ENCODE measurements at regions not wholly inside any gene's neighbourhood (a gene's known extent, or its start where the extent isn't known, plus 50 kb on each side); places are given as distances from the start of the nearest gene placed in this dataset.

GRCh38 chr2:65775839-65776238, 343.4 kb upstream of the SPRED2 start:
- CTCF ChIA-PET (ENCODE audit: partially characterized antibody) = no interaction called here
- H3K36me3 ChIP-seq (ENCODE audit: control insufficient read depth in 2 of 4, insufficient read depth in 4 of 4, low read length in 3 of 4) = no peaks in the 10 kb centered on the region
- H2BK120ac ChIP-seq (replicated peaks; ENCODE audit: low read depth, low read length) = no peak overlapping the region
- no peak overlapping the region for H2BK12ac ChIP-seq (ENCODE audit: low read depth, low read length)
- H2BK20ac ChIP-seq (ENCODE audit: low read length) = no peak overlapping the region
- no peak overlapping the region for H4K8ac ChIP-seq (ENCODE audit: extremely low read depth, insufficient read depth, low read length)
- H2AK5ac ChIP-seq (ENCODE audit: low read depth, low read length) = no peak overlapping the region
- no peak overlapping the region for H3K27ac ChIP-seq (ENCODE audit: low read depth, low read length)
- no peak overlapping the region for H3K9ac ChIP-seq (replicated peaks in 1 of 4; ENCODE audit: extremely low read depth in 1 of 4, low read depth in 3 of 4, low read length in 3 of 4)
- no peak overlapping the region for H4K91ac ChIP-seq (replicated peaks; ENCODE audit: insufficient read length, low read length)
- H3K4me3 ChIP-seq (ENCODE audit: extremely low read depth in 1 of 4, insufficient read depth in 2 of 4, low read depth in 3 of 4, low read length in 4 of 4) = no peak overlapping the region
- H3K18ac ChIP-seq (ENCODE audit: extremely low read depth, low read length) = no peak overlapping the region
- no peaks in the 10 kb centered on the region for H3K27me3 ChIP-seq (replicated peaks in 1 of 4; ENCODE audit: control insufficient read depth in 3 of 4, extremely low read depth in 1 of 4, insufficient read depth in 3 of 4, low read length in 3 of 4)
- no peak overlapping the region for H3K4me2 ChIP-seq (ENCODE audit: insufficient read depth in 1 of 2, low read depth in 2 of 2, low read length in 2 of 2)
- no peak overlapping the region for H3K14ac ChIP-seq (ENCODE audit: insufficient read length)
- H3K56ac ChIP-seq (replicated peaks; ENCODE audit: insufficient read length, low read depth, low read length) = no peak overlapping the region
- no peaks in the 10 kb centered on the region for H4K20me1 ChIP-seq (replicated peaks in 1 of 2; ENCODE audit: control insufficient read depth in 1 of 2, insufficient read depth in 2 of 2, low read length in 2 of 2)
- WGBS, 2 experiments (ENCODE audit: extremely low coverage in 1 of 2, insufficient coverage in 1 of 2, insufficient read length in 1 of 2, insufficient replicate concordance in 2 of 2, low coverage in 1 of 2, low lambda C conversion rate in 2 of 2, missing lambda C conversion rate in 1 of 2) = 93% methylated on average over 2 of the region's 2 CpGs; no CpG with 5 or more reads in 1 of the 2 experiments
- H2BK5ac ChIP-seq (ENCODE audit: low read depth, low read length) = no peak overlapping the region
- no peak overlapping the region for H3K23ac ChIP-seq (ENCODE audit: insufficient read length)
- H4K5ac ChIP-seq (ENCODE audit: insufficient read length, low read depth, low read length) = no peak overlapping the region
- H2AFZ ChIP-seq (ENCODE audit: low read length) = no peak overlapping the region
- H3K4me1 ChIP-seq (replicated peaks in 1 of 4; ENCODE audit: control insufficient read depth in 3 of 4, insufficient read depth in 4 of 4, low read length in 3 of 4) = no peaks in the 10 kb centered on the region; a peak in 1 of 7 replicates
- H3K23me2 ChIP-seq (ENCODE audit: low read depth, low read length) = no peaks in the 10 kb centered on the region
- H3K9me3 ChIP-seq (ENCODE audit: insufficient read depth in 2 of 2, low read depth in 1 of 2, low read length in 1 of 2) = no peaks in the 10 kb centered on the region
- H2BK15ac ChIP-seq (ENCODE audit: low read length) = no peak overlapping the region
- no peak for FAIRE-seq
- no peaks in the 10 kb centered on the region for H3K79me2 ChIP-seq (ENCODE audit: control insufficient read depth in 1 of 2, insufficient read depth in 2 of 2, low read length in 2 of 2)
- POLR2A ChIA-PET (ENCODE audit: partially characterized antibody) = no interaction called here
- no peaks in the 10 kb centered on the region for H3K79me1 ChIP-seq (ENCODE audit: low read depth, low read length)
- no peak overlapping the region for H3K4ac ChIP-seq (replicated peaks; ENCODE audit: insufficient read length, low read depth, low read length)
- DNase-seq (ENCODE audit: low read depth in 1 of 2, low spot score in 2 of 2) = no peak
- TF ChIP-seq ZNF274 (IDR thresholded peaks at IDR 0.05; ENCODE audit: borderline replicate concordance, extremely low read depth, low read length) (no peak), RNF2 (IDR thresholded peaks at IDR 0.05; ENCODE audit: borderline replicate concordance, low read depth, low read length, missing control alignments, poor library complexity, severe bottlenecking) (no peak), SIRT6 (IDR thresholded peaks at IDR 0.05; ENCODE audit: low read length) (no peak), TCF12 (IDR thresholded peaks at IDR 0.05; ENCODE audit: low read depth, low read length) (no peak), ATF3 (IDR thresholded peaks at IDR 0.05; ENCODE audit: insufficient read depth, low read depth, low read length) (no peak), EP300 (IDR thresholded peaks at IDR 0.05; ENCODE audit: borderline replicate concordance in 1 of 2, low read depth in 2 of 2, low read length in 2 of 2) (no peak), KDM4A (IDR thresholded peaks at IDR 0.05; ENCODE audit: low read depth, low read length, severe bottlenecking) (no peak), CHD1 (IDR thresholded peaks at IDR 0.05; ENCODE audit: low read depth, low read length) (no peak), POU5F1 (IDR thresholded peaks at IDR 0.05; ENCODE audit: low read depth, low read length) (no peak), CTBP2 (IDR thresholded peaks at IDR 0.05; ENCODE audit: borderline replicate concordance, insufficient read depth, insufficient read length, low read length) (no peak), NANOG (IDR thresholded peaks at IDR 0.05; ENCODE audit: insufficient read depth, low read depth, low read length, poor library complexity, severe bottlenecking) (no peak), CBX5 (IDR thresholded peaks at IDR 0.05; ENCODE audit: low read depth, low read length) (no peak)
